ENCODE measurements at regions not wholly inside any gene's neighbourhood (a gene's known extent, or its start where the extent isn't known, plus 50 kb on each side); places are given as distances from the start of the nearest gene placed in this dataset.

- TF ChIP-seq CTCF (IDR thresholded peaks at IDR 0.05; ENCODE audit: poor library complexity, severe bottlenecking) (no peak), SMC3 (conservative IDR thresholded peaks at IDR 0.05; ENCODE audit: poor library complexity) (no peak), RAD21 (conservative IDR thresholded peaks at IDR 0.05) (no peak), REST (IDR thresholded peaks at IDR 0.05; ENCODE audit: borderline replicate concordance) (no peak), TAF1 (IDR thresholded peaks at IDR 0.05; ENCODE audit: low read depth) (no peak), POLR2AphosphoS5 (IDR thresholded peaks at IDR 0.05) (no peak), EP300 (conservative IDR thresholded peaks at IDR 0.05; ENCODE audit: poor library complexity, severe bottlenecking) (no peak), EZH2 (IDR thresholded peaks at IDR 0.05; ENCODE audit: borderline replicate concordance, insufficient read depth, low read length, poor library complexity, severe bottlenecking) (no peak), MXI1 (conservative IDR thresholded peaks at IDR 0.05; ENCODE audit: poor library complexity, severe bottlenecking) (no peak)
Measured at GRCh38 chr12:127911291-127911690, 355.7 kb upstream of the TMEM132C start.
